ENCODE measurements at regions not wholly inside any gene's neighbourhood (a gene's known extent, or its start where the extent isn't known, plus 50 kb on each side); places are given as distances from the start of the nearest gene placed in this dataset.

DNA sequence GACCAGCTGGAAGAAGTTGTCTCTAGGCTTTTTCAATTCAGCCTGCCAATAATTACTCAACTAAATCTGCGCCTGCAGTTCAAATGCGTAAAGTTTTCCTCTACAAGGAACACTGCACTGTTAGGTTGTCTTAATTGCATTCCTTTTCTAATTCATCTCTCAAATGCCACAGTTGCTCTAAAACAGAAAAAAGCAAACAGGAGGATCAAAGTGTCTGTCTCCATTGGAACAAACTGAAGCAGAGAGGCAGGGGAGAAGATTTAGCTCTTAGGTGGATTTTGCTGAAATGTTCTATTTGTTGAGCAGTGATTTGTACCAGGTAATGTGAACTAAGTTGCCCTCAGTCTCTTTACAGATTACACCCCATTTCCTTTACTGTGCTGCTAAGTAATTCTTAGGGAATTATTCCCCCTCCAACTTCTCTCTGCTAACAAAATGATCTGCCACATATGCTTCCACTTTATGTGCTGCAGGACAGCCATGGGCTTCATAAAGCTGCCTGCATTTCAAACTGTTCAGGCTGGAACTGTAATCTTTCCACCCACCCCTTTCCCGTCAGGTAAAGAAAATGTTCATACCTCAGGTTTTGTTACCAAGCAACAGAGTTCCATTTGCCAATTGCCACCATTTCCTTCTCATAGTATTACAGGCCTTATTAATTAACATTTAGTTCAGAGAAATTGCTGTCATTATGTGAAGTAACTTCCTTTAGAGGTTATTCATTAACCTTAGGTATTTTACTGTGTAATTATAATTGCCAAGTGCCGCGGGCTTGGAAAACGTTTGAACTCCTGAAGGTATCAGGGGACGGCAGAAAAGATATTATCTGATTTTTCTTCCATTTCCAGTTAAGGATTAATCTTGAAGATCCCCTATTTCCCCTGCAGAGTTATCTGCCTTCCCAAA is 149.3 kb downstream of the SPRY1 start:
- no peak for DNase-seq

- no peak for DNase-seq
Measured at GRCh38 chr4:123546573-123547060, 150.0 kb downstream of the SPRY1 start.

- no peak for DNase-seq
Measured at GRCh38 chr4:123547216-123548165, 150.9 kb downstream of the SPRY1 start.

- DNase-seq = no peak
Measured at GRCh38 chr4:123553279-123553678, 156.7 kb downstream of the SPRY1 start.

DNA sequence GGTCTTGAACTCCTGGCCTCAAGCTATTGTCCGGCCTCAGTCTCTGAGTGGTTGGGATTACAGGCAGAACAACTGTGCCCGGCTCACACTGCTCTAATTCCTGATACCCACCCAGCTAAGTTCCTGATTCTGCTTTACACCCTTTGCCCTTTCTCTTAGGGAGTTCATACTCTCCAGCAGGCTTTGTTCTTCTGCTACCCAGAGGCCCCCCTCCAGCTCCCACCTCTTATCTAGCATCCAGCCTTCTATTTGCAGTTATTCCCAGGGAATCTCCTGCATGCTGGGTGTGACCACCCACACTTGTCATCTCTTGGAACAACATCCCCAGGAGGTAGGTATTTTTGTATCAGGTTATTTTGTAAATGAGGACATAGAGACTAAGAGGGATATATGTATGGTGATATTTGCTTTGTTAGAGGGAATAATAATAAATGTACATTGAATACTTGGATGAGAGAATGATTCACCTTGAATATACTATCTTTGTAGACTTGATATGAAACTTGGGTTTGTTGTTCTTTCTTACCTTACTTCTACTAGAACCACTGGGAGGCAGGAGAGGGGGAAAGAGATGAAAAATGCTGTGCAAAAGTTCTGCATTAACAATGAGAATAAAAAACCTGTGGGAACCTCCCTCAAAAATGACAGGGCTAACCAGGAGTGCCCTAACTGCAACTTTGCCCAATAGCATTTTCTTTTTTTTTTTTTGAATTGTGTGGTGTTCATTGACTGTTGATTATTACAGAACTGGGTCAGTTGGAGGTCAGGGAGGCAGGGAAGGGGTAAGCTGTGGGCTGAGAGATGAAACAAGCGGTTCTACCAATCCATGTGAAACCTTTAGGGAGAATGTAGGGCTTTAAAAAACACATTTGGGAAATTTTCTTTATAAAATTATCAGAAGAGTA is 157.4 kb downstream of the SPRY1 start:
- no peak for DNase-seq

DNA sequence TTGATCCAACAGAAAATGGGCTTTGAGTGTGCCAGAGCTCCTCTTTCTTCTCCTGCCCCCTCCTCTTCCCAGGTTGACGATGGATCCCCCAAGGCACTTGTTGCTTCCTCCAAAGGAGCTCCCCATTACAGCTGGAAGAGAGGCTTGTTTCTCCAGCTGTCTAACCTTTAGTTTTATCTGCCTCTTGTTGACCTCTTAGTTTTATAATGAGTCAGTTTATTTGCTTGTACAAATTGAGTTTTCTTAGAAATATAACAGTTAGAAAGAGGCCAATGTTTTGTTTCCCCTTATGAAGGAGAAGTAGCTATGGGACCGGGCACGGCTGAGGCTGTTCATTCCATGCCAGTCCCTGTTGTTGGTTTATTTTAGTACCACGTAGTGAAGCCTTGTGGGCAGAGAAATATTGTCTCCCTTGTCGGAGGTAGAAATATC is 158.2 kb downstream of the SPRY1 start:
- no peak for DNase-seq

- DNase-seq = no peak
Measured at GRCh38 chr4:123555233-123555806, 158.7 kb downstream of the SPRY1 start.

GRCh38 chr4:123555807-123556273 is 159.2 kb downstream of the SPRY1 start:
- no peak for DNase-seq

GRCh38 chr4:123556526-123556925 is 159.9 kb downstream of the SPRY1 start:
- DNase-seq = no peak

GRCh38 chr4:123557857-123558536 is 161.4 kb downstream of the SPRY1 start:
- DNase-seq = no peak

DNA sequence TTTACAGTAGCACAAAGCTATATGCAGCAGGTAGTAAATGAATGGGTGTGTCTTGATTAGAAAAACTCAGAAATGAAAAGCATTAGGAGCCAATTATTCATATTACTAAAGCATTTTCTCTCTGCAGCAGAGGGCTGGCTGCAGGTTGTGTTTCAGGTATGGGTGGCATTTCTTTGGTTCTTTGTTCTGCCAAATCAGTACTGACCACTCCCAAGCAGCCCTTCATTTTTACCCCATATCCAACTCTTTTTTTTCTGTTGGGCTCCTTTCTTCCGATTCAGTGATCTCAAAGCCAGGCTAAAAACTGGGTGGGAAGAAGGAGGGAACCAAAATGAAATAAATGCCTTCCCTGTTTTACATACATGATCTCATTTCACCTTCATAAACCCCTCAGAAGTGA is 162.3 kb downstream of the SPRY1 start:
- no peak for DNase-seq

- no peak for DNase-seq
Measured at GRCh38 chr4:123559955-123560871, 163.6 kb downstream of the SPRY1 start.

DNA sequence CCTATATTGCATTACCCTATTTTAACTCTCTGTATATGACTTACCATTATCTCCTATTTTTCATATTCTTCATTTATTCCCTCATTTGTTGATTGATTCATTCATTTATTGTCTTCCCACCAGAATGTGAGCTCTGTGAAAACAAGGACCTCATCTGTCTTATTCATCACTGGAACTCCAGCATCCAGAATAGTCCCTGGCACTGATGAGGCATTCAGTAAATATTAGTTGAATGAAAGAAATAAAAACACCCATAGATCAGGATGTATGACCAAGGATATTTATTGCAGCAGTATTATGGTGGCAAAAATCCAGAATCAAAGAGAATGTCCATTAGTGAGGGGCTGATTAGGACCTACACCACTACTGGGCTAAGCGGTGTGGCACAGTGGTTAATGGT is 164.9 kb downstream of the SPRY1 start:
- DNase-seq = no peak

DNA sequence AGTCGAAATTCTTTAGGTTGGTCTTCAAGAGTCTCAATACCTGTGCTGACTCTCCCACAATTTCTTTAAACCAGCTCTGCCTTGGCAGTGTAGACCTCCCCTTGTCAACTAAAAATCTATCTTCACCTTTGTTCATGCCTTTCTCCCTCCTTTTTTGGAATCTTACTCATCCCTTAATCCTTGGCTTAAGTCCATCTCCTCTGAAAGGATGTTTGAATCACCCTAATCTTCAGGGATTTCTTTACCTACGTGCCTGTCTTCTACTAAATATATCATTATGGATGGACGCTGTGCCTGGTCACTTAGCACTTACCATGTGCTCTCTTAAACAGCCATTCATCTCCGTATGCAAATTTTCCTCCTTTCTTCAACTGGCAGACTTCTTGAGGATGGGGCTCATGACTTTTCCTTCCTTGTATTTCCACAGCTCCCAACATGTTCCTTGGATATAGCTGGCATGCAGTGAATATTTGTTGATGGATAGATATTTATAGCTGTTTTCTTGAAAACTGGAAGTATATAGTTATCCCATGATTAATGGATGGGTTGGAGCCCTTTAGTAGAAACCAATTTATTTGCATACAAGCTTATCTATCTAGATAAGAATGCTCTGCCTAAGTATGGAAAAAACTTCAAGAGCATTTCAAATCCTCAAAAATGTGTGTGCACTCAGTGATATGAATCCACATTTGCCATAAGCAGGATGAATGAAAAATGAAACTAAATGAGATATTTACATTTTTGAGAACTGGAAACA is 166.6 kb downstream of the SPRY1 start:
- no peak for DNase-seq

- DNase-seq = peak; percentile 9
Measured at GRCh38 chr4:123564758-123565346, 168.3 kb downstream of the SPRY1 start.

GRCh38 chr4:123568936-123569335 is 172.3 kb downstream of the SPRY1 start:
- DNase-seq = no peak

DNA sequence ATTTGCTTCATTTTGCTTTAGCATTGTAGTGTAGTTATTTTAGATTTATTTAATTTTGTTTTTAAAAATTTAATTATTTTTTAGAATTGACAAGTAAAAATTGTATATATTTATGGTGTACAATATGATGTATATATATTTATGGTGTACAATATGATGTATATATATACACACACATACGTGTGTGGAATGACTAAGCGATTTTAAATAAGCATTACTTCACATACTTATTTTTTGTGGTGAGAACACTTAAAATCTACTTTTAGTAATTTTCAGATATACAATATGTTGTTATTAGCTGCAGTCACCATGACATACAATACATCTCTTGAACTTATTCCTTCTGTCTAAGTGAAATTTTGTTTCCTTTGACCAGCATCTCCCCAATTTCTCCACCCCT is 172.9 kb downstream of the SPRY1 start:
- DNase-seq = no peak

- no peak for DNase-seq
Measured at GRCh38 chr4:123573866-123574508, 177.4 kb downstream of the SPRY1 start.

Measured in stimulated activated CD4-positive, alpha-beta T cell treated with anti-CD3 and anti-CD28 coated beads, Interleukin-4, amount 100 ng/mL, for 1 hour (primary cell).